Fibroblast of upper back skin (primary cell): ENCODE measurements at regions not wholly inside any gene's neighbourhood (a gene's known extent, or its start where the extent isn't known, plus 50 kb on each side); places are given as distances from the start of the nearest gene placed in this dataset.

Experiments used
- DNase-seq: peaks from one replicate; pipeline ENCODE4 v3.0.0-alpha.2; 2013

DNA sequence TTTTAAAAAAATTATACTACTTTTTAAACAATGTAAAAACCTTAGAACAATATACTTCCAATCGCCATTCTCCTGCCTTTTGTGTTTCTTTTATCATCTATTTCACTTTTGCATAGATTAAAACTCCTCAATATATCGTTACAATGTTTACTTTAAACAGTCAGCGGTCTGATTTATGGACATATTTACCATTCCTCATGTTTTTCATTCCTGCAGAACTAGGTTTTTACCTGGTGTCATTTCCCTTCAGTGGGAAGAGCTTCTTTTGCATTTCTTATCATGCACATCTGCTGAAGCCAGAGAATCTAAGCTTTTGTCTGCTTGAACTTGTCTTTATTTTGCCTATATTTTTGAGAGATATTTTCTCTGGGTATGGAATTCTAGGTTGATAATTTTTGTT lies 277.4 kb upstream of the PLXNA2 start:
- no peak for DNase-seq

DNA sequence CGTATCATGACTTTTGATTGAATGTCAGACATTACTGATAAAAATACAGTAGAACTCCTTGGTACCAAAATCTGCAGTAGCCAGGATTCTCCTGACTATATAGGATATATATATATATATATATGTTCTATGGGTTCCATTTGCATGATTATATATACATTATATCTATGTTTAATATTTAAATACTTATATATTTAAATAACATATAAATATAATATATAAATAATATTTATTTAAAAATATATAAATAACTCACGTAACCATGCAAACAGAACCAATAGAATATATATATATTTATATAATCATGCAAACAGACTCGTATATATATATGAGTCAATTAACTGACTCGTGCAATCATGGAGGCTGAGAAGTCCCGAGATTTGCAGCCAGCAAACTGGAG lies 278.8 kb upstream of the PLXNA2 start:
- no peak for DNase-seq

DNA sequence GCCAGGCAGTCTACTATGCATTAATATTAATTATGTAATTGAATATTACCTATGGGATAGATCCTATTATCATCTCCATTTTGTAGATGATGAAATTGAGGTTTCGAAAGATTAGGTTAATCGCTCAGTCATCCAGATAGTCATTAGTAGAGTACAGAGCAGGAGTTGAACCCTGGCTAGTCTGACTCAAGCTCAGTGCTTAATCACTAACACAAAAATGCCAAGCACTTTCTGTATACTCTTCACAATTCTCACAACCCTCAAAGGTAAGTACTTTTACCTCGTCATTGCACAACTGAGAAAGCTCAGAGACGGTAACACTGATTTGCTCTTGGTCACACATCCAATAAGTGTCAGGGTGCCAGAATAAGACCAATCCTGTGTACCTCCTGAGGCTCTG lies 280.2 kb upstream of the PLXNA2 start:
- DNase-seq: no peak

DNA sequence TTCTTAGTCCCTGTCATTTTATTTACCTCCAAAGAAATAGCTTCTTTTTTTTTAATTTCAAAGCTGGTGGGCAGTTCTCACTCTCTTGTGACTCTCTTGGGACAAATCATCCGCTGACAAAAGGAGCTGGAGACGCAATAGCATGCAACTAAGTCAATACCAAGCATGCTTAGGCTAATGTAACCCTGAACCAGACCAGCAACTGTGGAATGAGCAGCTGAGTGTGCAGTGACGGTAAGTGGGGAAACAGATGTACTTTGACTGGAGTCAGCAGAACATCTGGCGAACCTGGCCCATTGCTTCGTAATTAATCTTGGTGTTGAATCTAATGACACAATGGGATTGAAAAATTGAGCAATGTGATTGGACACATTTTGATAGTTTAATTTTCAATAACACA lies 280.7 kb upstream of the PLXNA2 start:
- peak; percentile 57 for DNase-seq

DNA sequence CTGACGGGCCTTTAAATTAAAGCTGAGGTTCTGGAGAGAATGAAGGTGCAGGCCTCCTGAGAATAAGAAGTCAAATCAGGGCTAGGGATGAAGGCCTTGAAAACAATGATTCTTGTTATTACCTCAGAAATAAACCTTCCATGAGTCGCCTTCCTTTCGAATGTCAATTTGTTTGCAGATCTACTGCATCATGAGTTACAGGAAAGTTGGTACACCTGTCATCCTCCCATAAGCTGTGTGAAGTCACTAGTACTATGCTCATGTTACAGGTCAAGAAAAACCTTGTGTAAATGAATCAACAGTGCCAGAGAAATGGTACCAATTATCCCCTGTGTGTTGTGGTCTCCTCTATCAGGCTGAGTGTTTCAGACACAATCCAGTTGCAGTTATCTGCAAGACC lies 281.2 kb upstream of the PLXNA2 start:
- no peak for DNase-seq

DNA sequence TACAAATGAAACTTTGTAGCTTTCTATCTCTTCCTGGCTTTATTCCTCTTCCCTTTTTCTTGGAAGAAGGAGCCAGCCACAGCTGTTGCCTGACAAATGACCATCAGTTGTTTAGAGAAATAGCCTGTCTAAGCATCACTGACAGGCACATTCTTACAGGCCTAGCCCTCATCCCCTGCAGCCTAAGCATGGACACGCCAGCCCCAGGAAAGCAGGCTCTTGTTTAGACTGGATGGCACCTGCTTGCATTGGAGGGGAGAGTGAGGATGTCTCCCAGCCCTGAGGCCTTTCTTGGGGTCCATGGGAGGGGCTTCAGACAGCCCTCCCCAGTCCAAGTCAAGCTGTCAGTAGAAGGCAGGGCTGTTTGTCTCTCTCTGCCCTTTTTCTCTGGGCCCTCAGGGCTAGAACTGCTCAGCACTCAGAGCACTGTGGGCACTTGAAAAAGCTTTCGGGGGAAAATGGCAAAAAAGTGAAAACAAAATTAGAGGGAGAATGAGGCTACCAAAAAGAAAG lies 282.5 kb upstream of the PLXNA2 start:
- no peak for DNase-seq

DNA sequence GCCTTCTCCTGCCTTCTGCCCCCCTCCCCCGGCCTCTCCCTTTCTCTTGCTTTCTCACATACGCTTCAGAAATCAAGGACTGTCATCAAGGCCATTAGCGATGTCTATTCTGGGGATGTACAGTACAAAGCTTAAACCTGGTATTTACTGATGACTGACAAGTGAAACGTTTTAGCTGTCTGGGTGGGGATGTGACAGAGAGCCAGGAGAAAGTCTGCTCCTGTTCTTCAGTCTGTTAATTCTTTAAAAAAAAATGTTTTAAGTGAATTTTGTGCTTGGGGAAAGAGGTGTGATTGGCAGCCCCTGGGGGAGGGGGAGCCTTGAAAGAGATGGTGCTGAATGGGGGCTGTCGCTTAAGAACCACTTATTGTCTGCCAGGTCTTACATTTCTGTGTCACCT lies 283.0 kb upstream of the PLXNA2 start:
- DNase-seq: no peak

DNA sequence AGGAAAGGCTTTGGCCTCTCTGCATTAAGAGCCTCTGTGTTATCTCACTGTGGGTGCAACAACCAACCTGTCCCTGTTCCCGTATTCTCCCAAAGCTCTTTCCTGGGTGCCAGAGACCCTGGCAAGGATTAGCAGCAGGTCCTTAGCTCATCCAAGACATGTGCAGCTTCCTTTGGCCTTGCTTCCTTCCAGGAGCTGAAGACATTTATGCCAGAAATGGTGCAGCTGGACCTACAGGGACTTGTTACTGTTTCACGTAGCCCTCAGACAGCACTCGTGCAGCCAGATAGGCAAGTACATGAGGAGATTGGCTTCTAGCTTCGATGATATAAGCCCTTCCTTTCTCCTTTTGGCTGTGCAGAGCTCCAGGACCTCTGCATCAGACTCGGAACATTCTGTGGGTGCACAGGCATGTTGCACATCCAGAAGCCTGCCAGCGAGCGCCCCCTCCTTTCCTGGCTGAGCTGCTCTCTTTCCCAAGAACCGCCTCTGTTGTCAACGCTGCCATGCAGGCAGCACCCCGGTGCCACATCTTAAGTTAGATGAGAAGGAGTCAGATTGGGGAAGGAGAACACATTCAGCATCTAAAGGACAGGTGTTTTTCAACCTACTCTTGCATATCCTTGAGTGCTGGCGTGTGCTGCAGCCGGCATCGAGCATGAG lies 284.5 kb upstream of the PLXNA2 start:
- DNase-seq: no peak

DNA sequence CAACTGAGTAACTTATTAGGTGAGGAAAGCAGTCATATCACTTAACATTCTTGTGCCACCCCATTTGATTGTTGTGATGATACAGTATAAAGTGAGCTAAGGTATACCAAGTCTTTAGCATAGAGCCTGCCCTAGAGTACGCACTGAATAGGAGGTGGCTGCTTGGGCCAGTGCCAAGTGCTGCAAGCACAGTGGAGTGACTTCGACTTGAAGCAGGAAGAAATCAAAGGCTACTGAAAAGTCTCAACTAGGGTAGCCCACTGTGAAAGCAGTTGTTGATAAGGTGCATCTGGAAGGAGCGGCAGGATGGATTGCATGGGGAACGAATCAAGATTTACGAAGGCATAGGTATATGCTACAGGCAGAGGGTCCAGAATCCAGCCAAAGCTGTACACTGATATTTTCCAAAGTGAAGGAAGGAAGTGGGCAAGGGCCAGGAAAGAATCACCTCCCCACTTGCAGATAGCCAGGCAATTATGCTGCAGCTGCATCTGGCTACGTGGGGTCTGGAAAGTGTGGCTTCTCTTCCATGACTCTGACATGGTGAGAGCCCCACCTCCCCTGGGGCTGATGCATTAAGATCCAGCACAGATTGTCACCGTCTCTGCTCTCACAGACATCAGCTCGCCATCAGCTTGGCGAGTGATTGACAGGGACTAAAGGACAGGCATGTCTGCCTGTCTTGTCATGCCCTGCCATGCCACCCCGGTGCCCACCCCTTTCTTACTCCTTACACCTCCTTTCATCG lies 287.0 kb upstream of the PLXNA2 start:
- DNase-seq: no peak

DNA sequence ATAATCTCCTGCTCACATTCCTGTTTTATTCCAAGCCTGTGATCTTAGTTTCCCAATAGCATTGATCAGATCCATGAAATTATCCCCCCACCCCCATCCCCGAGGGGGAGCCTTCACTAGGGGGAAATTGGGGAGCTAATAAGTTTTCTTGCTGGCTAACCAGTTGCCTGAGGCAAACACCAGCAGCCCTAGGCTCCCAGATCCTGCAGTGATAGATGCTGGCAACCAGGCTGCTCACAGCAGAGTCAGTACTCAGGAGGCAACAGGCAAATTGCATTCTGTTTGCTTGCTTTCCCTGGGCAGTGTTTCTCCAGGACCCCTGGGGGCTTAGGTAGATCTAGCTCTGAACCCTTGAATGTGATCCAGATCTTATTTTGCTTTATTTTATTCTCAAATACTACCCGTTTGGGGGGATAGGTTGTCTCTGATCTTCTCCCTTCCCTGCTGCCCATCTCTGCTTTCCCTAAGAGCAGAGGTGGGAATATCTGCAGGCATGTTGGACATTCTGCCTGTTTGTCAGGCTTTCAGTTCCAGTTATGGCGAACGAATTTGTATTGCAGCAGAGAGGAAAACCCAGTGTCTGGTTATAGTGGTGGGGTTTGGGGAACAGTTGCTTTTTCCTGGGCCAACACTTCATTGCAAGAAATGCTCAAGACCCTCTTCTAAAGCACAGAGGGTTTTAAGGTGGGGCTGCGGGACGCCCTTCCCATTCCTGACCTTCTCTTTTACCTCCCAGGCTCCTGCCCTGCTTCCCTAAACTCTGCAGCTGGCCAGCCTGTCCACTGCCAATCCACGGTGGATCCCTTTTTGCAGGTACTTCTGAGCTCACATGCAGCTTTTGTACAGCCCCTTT lies 289.8 kb upstream of the PLXNA2 start:
- no peak for DNase-seq

DNA sequence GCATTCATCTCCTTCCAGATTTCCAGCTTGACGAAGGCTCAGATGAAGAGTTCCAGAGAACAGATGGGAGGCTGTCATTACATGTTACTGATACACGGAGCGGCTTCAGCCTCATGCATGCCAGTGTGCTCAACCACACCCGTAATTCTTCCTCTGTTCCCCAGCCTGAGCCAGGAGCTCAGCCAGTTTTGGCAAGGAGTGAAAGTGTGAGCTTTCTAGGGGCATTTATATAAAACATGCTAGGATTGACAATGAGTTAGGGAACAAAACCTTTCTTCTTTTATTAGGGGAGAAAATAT lies 290.4 kb upstream of the PLXNA2 start:
- DNase-seq: peak; percentile 46

DNA sequence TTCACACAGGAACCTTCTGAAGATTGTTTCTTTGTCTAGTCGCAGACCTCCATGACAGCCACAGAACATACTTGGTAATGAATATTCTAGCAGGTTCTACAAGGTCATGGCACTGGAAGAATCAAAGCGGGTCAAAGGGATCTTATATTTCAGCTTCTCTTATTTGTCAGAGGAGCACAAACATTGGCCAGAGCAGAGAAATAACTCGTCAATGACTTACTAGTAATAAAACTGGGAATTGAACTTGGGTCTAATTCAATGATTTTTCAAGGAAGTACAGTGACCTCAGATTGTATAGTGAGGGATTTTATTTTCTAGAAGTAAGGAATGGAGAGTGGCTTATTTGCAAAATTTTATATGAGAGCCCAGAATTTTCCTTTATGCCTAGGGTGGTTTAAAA lies 290.8 kb upstream of the PLXNA2 start:
- no peak for DNase-seq

DNA sequence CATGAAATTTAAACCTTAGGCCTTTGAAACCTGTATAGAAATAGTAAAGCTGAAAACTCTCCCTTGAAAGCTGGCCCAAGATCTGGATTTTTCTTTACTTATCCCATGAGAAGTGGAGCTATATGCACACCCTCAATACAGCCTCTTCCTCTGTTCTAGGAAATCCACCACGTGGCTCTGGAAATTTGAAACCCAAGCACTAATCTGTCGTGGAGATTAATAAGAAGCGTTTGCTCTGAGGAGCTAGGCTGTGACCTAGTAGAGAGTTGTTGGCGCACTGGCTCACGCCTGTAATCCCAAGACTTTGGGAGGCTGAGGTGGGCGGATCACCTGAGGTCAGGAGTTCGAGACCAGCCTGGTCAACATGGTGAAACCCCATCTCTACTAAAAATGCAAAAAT lies 291.3 kb upstream of the PLXNA2 start:
- DNase-seq: no peak

DNA sequence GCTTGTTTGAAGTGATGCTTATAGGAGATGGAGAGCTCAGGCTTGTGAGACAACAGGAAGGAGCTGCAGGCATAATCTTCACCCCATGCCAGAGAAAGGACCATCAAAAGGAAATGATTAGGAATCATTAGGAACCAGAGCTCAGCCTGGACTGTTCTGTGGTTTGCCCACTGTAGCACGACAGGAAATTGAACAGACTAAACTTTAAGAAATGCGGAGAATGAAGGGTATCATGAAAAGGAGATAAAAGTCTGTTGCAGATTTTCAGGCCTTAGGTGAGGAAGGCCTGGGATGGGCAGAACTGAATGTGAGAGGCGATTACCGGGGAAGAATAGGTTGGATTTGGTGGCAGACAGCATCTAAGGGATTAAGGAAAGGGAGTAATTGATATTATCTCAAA lies 292.0 kb upstream of the PLXNA2 start:
- peak; percentile 65 for DNase-seq

DNA sequence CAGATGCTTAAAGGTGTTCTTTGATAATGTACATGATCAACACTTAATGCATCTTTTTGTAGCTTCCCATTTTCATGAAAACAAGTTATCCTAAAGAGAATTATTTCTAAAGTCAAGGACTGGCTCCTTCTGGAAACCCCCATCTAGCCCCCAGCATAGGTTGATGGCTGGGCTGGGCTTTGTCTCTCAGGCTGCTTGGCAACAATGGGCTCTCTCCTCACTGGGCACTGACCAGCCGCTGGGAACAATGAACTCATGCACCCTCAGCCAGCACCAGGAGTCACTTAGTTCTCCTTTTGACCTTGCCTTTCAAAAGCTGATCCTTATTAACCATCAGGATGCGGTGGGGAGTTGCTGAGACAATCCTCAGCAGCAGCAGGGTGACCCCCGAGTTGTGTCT lies 293.0 kb upstream of the PLXNA2 start:
- no peak for DNase-seq

DNA sequence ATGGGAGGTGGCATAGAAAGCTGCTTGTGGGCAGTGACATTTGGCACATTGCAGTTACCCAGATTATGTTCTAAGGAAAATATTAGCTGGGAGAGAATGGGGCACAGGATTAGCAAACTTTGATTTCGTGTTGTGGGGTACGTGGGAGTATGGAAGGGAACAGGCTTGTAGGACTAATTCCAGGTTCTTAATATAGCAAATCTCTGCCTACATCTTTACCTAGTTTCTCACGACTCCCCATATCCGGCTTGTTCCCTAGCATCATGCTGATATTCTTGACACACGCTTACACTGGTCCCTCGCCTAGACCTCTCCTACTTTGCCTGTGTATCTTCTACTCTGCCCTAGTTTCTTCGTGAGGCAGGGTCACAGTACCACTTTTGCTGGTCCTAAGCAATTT lies 293.9 kb upstream of the PLXNA2 start:
- DNase-seq: no peak

DNA sequence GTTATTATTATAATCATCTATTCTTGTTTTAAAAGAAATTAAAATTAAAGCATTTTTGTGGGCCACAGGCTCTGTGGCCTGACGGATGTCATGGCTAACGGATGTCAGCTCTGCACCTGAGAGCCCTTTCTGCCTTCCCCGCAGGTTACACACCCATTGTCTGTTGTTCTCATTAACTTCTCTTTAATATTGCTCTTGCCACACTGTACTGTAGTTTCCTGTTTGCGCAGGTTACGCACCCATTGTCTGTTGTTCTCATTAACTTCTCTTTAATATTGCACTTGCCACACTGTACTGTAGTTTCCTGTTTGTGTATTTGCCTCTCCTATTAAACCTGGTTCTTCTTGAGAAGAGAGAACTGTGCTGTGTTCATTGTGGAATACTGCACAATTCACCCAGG lies 294.4 kb upstream of the PLXNA2 start:
- no peak for DNase-seq

DNA sequence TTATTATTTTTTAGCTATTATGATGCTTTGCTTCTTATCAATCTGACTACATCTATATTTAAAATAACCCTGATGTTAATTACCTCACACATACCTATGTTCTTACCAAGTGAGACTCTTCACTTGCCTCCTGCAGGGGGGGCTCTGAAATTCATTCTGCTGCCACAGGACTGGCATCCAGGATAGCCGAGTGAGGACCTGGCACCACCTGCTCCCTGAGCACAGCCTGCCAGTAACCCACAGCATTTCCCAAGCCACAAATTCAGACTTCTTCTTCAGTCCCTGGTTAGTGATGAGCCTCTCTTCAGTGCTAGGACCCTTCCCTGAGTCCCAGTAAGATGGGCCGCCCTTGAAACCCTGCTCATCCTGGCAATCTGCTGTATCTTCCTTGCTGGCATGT lies 296.5 kb upstream of the PLXNA2 start:
- no peak for DNase-seq

DNA sequence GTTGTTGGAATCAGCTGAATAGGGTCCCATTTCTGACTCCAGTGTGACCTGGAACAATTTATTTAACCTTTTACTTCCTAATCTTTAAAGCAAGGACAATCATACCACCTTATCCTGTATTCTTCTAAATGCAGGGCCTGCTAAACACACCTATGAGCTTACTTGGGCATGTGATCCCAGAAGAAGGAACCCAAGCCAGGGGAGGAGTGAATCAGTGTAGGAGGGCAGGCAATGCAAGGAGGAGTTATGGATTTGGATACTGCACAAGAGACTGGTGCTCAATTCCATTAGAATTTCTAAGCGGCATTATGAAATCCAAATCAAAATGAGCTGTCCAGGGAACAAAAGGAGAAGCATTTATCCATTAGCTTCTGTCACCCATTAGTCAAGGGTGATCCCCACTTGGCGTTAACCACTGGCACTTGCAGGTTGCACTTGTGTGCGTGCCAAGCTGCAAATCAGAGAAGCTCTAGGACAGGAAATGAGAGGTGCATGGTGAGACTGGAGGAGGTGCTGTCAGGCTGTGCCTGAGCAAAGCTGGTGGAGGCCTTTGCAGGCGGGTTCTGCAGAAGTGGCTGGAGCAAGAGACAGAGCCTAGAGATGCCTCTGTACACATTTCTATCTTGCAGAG lies 297.2 kb upstream of the PLXNA2 start:
- no peak for DNase-seq

DNA sequence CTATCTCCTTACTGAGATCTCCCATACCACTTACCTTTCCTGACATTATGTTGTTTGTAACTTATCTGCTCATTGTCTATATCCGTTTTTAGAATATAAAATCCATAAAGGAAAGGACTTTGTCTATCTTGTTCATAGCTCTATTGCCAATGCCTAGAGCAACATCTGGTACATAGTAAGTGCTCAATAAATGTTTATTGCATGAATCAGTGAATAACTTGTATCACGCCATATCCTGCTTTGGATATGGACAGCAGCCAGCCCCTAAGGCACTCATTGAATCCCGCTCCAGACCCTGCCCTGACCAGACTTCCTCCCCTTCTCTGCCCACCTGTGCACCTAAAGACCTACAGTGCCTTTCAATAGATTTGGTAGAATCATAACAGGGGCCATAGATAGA lies 298.1 kb upstream of the PLXNA2 start:
- no peak for DNase-seq

DNA sequence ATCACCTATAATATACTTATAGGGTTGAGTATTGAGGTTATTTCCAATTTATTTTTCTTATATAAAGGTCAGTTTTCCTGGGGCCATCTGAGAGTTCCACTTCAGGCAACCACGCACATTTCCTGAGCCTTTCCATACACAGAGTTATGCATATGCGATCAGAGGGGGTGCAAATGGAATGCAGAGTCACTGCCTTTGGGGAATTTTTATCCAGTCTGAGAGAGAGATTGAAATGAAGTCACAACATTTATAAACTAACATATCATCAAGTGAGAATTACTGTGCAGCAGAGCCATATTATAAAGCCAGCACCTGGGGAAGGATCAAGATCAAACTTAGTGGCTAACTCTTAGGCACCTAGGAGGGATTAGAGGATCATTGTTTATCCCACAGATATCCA lies 299.9 kb upstream of the PLXNA2 start:
- no peak for DNase-seq

DNA sequence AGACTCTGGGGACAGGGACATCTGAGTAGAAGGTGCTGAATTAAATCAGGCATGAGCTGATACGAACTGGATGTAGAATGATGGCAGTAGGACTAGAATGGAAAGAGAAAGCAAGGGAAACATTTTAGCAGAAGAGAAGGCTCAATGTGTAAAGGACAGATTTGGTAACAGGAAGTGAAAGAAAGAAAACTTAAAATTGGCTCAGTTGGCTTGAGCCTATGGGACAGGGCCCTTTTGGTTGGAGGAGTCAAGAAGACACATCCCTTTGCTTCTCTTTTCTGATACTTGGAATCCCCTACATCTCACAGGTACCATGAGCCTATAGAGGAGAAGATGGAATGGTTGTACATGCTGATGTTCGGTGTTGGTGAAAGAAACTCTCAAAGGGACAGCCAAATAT lies 300.6 kb upstream of the PLXNA2 start:
- no peak for DNase-seq

DNA sequence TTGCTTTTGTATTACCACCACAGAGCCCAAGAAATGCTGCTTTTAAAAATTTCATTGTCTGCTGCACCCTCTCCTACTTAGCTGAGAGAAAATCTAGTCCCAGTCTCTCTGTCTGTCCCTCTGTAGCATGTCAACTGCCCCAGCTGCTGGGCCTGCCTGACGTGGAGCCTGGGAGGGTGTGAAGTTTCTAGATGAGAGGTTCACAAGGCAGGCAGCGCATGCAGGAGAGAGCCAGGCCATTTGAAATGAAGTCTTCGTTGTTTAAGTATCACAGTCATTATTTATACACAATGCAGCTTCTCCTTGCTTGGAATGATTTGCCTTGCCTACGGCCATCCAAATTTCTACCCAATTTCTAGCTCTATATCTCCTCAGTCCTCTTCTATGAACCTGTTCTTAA lies 306.8 kb upstream of the PLXNA2 start:
- DNase-seq: no peak
